GM12878 (cell line): ENCODE measurements at regions not wholly inside any gene's neighbourhood (a gene's known extent, or its start where the extent isn't known, plus 50 kb on each side); places are given as distances from the start of the nearest gene placed in this dataset.

ENCODE experiments used
- ATAC-seq: fragments of 200-7000 bp; cut with Tn5 transposase; 3 replicates; pipeline ENCODE4 v1.9.1; 2020; ENCODE audit warnings: mild to moderate bottlenecking, moderate library complexity
- BruUV-seq: library from RNA; stranded (reverse); fragments of 400-500 nt; replicated peaks from 2 replicates; lab custom pipeline; 2021; lab: Mats Ljungman, UMichigan
- CTCF ChIA-PET: fragments of 300-600 bp; sonication (Branson Sonifier 250); formaldehyde crosslinking; extraction: SDS; loops from one replicate; lab custom pipeline; 2021; ENCODE audit warnings: inconsistent platforms; lab: Yijun Ruan, JAX
- POLR2A ChIA-PET: fragments of 350-600 bp; formaldehyde crosslinking; extraction: SDS; loops from one replicate; lab custom pipeline; 2021; ENCODE audit warnings: inconsistent platforms; lab: Charles Lee
- RAD21 ChIA-PET: fragments of 300-600 bp; sonication (Branson Sonifier 250); formaldehyde crosslinking; loops from one replicate; lab custom pipeline; 2023; ENCODE audit warnings: antibody characterized with exemption; ENCODE audit not compliant: unreplicated experiment; lab: Charles Lee
- SMC1A ChIA-PET: fragments of 300-600 bp; sonication (Branson Sonifier 250); formaldehyde crosslinking; loops from one replicate; lab custom pipeline; 2023; ENCODE audit not compliant: unreplicated experiment, uncharacterized antibody; lab: Charles Lee
- DNase-seq: peaks from one replicate; pipeline ENCODE4 v3.0.0-alpha.2; 2011; ENCODE audit warnings: low read depth, low spot score
- FAIRE-seq: peaks from 3 replicates; lab custom pipeline; 2011; peaks lifted over from hg19 to GRCh38; lab: Jason Lieb, UNC
- H2AFZ ChIP-seq: 2 replicates; pipeline ENCODE4 v1.6.0; 2011; ENCODE audit warnings: low read depth, low read length, control low read depth; ENCODE audit not compliant: control insufficient read depth
- H3K27ac ChIP-seq: 2 replicates; pipeline ENCODE4 v1.5.1; 2011; ENCODE audit warnings: control low read depth; ENCODE audit not compliant: control insufficient read depth, insufficient read depth
- H3K27me3 ChIP-seq, 2 experiments: replicated peaks in 1 of 2; 2 replicates each; pipeline versions ENCODE4 v1.6.0 to v1.6.1; 2011; ENCODE audit warnings: low read length in 1 of 2; ENCODE audit not compliant: control insufficient read depth in 2 of 2, insufficient read depth in 2 of 2
- H3K36me3 ChIP-seq, 2 experiments: 2 replicates each; pipeline ENCODE4 v1.5.1; 2011; ENCODE audit warnings: low read length in 1 of 2; ENCODE audit not compliant: control insufficient read depth in 2 of 2, insufficient read depth in 2 of 2
- H3K4me1 ChIP-seq: 2 replicates; pipeline ENCODE4 v1.6.1; 2011; ENCODE audit warnings: mild to moderate bottlenecking, low read length, moderate library complexity, mixed read lengths; ENCODE audit not compliant: control insufficient read depth, insufficient read depth
- H3K4me2 ChIP-seq: 2 replicates; pipeline ENCODE4 v1.6.0; 2011; ENCODE audit warnings: control low read depth; ENCODE audit not compliant: control insufficient read depth, insufficient read depth
- H3K4me3 ChIP-seq: fragments of 200-600 bp; sonication (generic); 2 replicates; pipeline ENCODE4 v1.5.1; 2016
- H3K79me2 ChIP-seq: 2 replicates; pipeline ENCODE4 v1.6.0; 2011; ENCODE audit warnings: low read length; ENCODE audit not compliant: control insufficient read depth, insufficient read depth
- H3K9ac ChIP-seq: 2 replicates; pipeline ENCODE4 v1.8.0; 2011; ENCODE audit warnings: low read length, control low read depth, mixed read lengths; ENCODE audit not compliant: control insufficient read depth, insufficient read depth
- H3K9me3 ChIP-seq: replicated peaks from 3 replicates; pipeline ENCODE4 v1.5.1; 2011; ENCODE audit warnings: mild to moderate bottlenecking, low read length; ENCODE audit not compliant: control insufficient read depth, insufficient read depth
- H4K20me1 ChIP-seq: 2 replicates; pipeline ENCODE4 v1.6.0; 2011; ENCODE audit not compliant: control insufficient read depth, insufficient read depth
- CBFB ChIP-seq: IDR thresholded peaks from 2 replicates; pipeline ENCODE4 v1.6.1; 2016; ENCODE audit warnings: antibody characterized with exemption, low read depth
- CBX5 ChIP-seq: sonication (generic); IDR thresholded peaks from 2 replicates; pipeline ENCODE4 v1.6.1; 2016; ENCODE audit warnings: low read depth, moderate library complexity, mild to moderate bottlenecking, inconsistent platforms
- GABPA ChIP-seq: IDR thresholded peaks from 2 replicates; pipeline ENCODE4 v1.6.1; 2014; ENCODE audit warnings: antibody characterized with exemption, low read depth, mild to moderate bottlenecking, inconsistent platforms
- IRF3 ChIP-seq: fragments of 450-650 bp; IDR thresholded peaks from 2 replicates; pipeline ENCODE4 v1.6.1; 2014; ENCODE audit warnings: mild to moderate bottlenecking
- IRF4 ChIP-seq: IDR thresholded peaks from 2 replicates; pipeline ENCODE4 v1.6.1; 2011; ENCODE audit warnings: low read depth, low read length
- JUNB ChIP-seq: IDR thresholded peaks from 2 replicates; pipeline ENCODE4 v1.6.1; 2016; ENCODE audit warnings: antibody characterized with exemption, mild to moderate bottlenecking
- NFXL1 ChIP-seq: fragments of 450-650 bp; IDR thresholded peaks from 2 replicates; pipeline ENCODE4 v1.6.1; 2017; ENCODE audit warnings: antibody characterized with exemption, mild to moderate bottlenecking, borderline replicate concordance
- NRF1 ChIP-seq: conservative IDR thresholded peaks from 2 replicates; pipeline ENCODE4 v1.6.1; 2011; ENCODE audit warnings: mild to moderate bottlenecking, low read depth, low read length, improper control_type of control experiment
- PAX5 ChIP-seq: IDR thresholded peaks from 2 replicates; pipeline ENCODE4 v1.6.1; 2011; ENCODE audit warnings: low read depth, low read length, borderline replicate concordance
- RELB ChIP-seq: fragments of 450-650 bp; IDR thresholded peaks from 2 replicates; pipeline ENCODE4 v1.6.1; 2017; ENCODE audit warnings: low read depth, mild to moderate bottlenecking, moderate library complexity
- SIX5 ChIP-seq: IDR thresholded peaks from 2 replicates; pipeline ENCODE4 v1.6.1; 2011; ENCODE audit warnings: mild to moderate bottlenecking, low read depth, low read length, moderate library complexity; ENCODE audit not compliant: severe bottlenecking
- SPI1 ChIP-seq: IDR thresholded peaks from 2 replicates; pipeline ENCODE4 v1.6.1; 2011; ENCODE audit warnings: low read depth, mild to moderate bottlenecking, low read length, moderate library complexity, borderline replicate concordance; ENCODE audit not compliant: insufficient read depth
- WRNIP1 ChIP-seq: IDR thresholded peaks from 2 replicates; pipeline ENCODE4 v1.6.1; 2011; ENCODE audit warnings: low read depth, low read length, improper control_type of control experiment, borderline replicate concordance
- ZNF274 ChIP-seq: IDR thresholded peaks from one replicate; pipeline ENCODE4 v1.8.0; 2011; ENCODE audit not compliant: insufficient read length, insufficient read depth
- WGBS: methylation state at CpG from one replicate; pipeline ENCODE4 v1.1.6; 2016; ENCODE audit warnings: low lambda C conversion rate; ENCODE audit not compliant: insufficient replicate concordance, insufficient coverage; ENCODE audit errors: missing lambda C conversion rate; 5-methylcytosine and 5-hydroxymethylcytosine counted together
- in situ Hi-C: fragments of 300-500 bp; cut with MboI; formaldehyde crosslinking; loops from 9 replicates; pipeline ENCODE4 v1.14.3; 2018; ENCODE audit warnings: mixed read lengths
- intact Hi-C: fragments of 100-400 bp; cut with micrococcal nuclease; formaldehyde crosslinking; loops from one replicate; pipeline ENCODE4 v1.14.2; 2022; ENCODE audit not compliant: unreplicated experiment

DNA sequence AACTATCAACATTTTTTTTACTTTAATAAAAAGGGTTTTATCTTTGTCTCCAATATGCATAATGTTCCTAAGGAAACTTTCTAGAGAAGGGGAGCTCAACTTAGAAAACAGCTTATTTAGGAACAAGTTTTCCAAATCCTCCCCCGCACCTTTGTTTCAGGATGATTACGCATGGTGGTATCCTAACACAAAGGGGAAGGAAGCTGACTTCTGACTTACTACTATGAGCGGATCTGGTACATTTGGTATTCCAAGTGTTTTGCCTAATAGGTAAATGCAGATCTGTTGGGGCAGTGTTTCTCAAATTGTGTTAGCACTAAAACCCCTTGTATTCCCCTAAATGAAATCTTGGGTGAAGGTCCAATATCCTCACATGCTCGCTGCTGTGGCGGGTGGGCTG lies 229.3 kb upstream of the KLF14 start:
- no peak overlapping the region for H3K27ac ChIP-seq
- RAD21 ChIA-PET = interaction anchor here (0.7 to 1.2 kb wide), 2 partner anchors 19 to 42 kb away, joined by 4 read pairs; no protein-coding TSS in a partner anchor

DNA sequence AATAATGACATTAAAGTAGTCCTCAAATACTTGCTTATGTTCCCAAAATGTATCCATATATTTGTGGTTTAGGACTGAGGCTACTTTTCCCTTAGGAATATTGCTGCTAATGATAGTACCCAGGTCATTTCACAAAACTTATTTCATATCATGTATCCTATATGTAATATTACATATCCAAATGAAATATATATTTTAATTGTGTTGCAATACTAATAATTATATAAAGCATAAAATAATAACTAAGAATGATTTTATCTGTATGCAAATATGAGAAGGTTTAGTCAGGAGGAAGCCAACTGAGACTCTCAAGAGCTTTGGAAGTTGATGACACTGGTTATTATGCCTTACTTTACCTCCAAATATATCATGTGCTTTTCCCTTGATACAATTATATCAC lies 231.5 kb upstream of the KLF14 start:
- ChIA-PET SMC1A (interaction anchor here (1.1 to 1.4 kb wide), 2 partner anchors 75 kb away, joined by 4 to 7 read pairs; no protein-coding TSS in a partner anchor), POLR2A (interaction anchor here (1.0 kb wide), 1 partner anchor 8 kb away, joined by 4 read pairs; no protein-coding TSS in a partner anchor), CTCF (interaction anchor here (3.1 kb wide), 1 partner anchor 17 kb away, joined by 35 read pairs; no protein-coding TSS in a partner anchor), RAD21 (interaction anchor here (1.2 to 1.9 kb wide), 2 partner anchors 51 to 74 kb away, joined by 3 to 5 read pairs; no protein-coding TSS in a partner anchor)
- Histone ChIP-seq H3K27me3 (no peaks in the 10 kb centered on the region), H3K4me3 (no peak overlapping the region), H3K27ac (no peak overlapping the region), H3K9me3 (no peaks in the 10 kb centered on the region), H3K9ac (no peak overlapping the region), H3K79me2 (peaks cover 10% of the 10 kb centered on the region), H3K4me1 (peaks cover 34% of the 10 kb centered on the region), H2AFZ (no peak overlapping the region), H3K4me2 (no peak overlapping the region), H4K20me1 (no peaks in the 10 kb centered on the region), H3K36me3 (peaks cover 2 to 4% of the 10 kb centered on the region in 2 experiments; a peak in 3 of 4 replicates)
- intact Hi-C loops (loop anchor here (10.0 kb wide), 1 partner anchor 359 kb away; the partner anchor contains the start of gene MKLN1), in situ Hi-C loops (no loop called here)
- no TSS peak for BruUV-seq
- ATAC-seq (no peak), DNase-seq (no peak), FAIRE-seq (no peak)
- TF ChIP-seq SIX5 (no peak), IRF4 (no peak), NRF1 (no peak), WRNIP1 (no peak), SPI1 (no peak), ZNF274 (no peak), IRF3 (no peak), NFXL1 (no peak), RELB (no peak)

More for the DNA sequence above, 229.3 kb upstream of the KLF14 start:
- no peaks in the 10 kb centered on the region for H3K9me3 ChIP-seq
- H3K9ac ChIP-seq = no peak overlapping the region
- no peak for ATAC-seq
- POLR2A ChIA-PET = interaction anchor here (0.7 to 2.2 kb wide), 4 partner anchors 17 to 48 kb away, joined by 3 to 7 read pairs (median 4); no protein-coding TSS in a partner anchor
- in situ Hi-C loops (no loop called here), intact Hi-C loops (loop anchor here (5.0 to 10.0 kb wide), 2 partner anchors 144 to 361 kb away; partner anchors contain the start of gene MKLN1)
- no TSS peak for BruUV-seq
- no peak for DNase-seq
- 94% methylated on average over 5 of the region's 5 CpGs for WGBS
- FAIRE-seq = no peak
- H3K27me3 ChIP-seq = no peaks in the 10 kb centered on the region
- CTCF ChIA-PET = interaction anchor here (0.6 to 7.2 kb wide), 9 partner anchors 16 to 77 kb away, joined by 3 to 69 read pairs (median 5); no protein-coding TSS in a partner anchor
- SMC1A ChIA-PET = interaction anchor here (1.0 to 6.8 kb wide), 5 partner anchors 19 to 64 kb away, joined by 3 to 38 read pairs (median 5); no protein-coding TSS in a partner anchor
- H4K20me1 ChIP-seq = no peaks in the 10 kb centered on the region
- H3K4me2 ChIP-seq = no peak overlapping the region
- no peak overlapping the region for H2AFZ ChIP-seq
- H3K4me1 ChIP-seq = peaks cover 29% of the 10 kb centered on the region
- peaks cover 2 to 6% of the 10 kb centered on the region in 2 experiments; a peak in 3 of 4 replicates for H3K36me3 ChIP-seq
- H3K79me2 ChIP-seq = peaks cover 30% of the 10 kb centered on the region
- no peak for TF ChIP-seq JUNB
- no peak for TF ChIP-seq CBX5
- TF ChIP-seq CBFB = no peak
- TF ChIP-seq GABPA = no peak
- TF ChIP-seq PAX5 = no peak
- no peak overlapping the region for H3K4me3 ChIP-seq
